MCF 10A (cell line): ENCODE measurements at regions not wholly inside any gene's neighbourhood (a gene's known extent, or its start where the extent isn't known, plus 50 kb on each side); places are given as distances from the start of the nearest gene placed in this dataset.

Experiments used
- BruUV-seq: library from RNA; stranded (reverse); fragments of 400-500 nt; replicated peaks from 2 replicates; lab custom pipeline; 2021; lab: Mats Ljungman, UMichigan
- CTCF ChIA-PET: fragments of 300-600 bp; sonication (Branson Sonifier 250); formaldehyde crosslinking; extraction: SDS; loops from one replicate; lab custom pipeline; 2021; ENCODE audit warnings: antibody characterized with exemption, inconsistent platforms; lab: Yijun Ruan, JAX
- POLR2A ChIA-PET: fragments of 300-600, 350-650 bp; sonication (Branson Sonifier 250); formaldehyde crosslinking; extraction: SDS; loops from one replicate; lab custom pipeline; 2020; ENCODE audit warnings: antibody characterized with exemption, inconsistent platforms; lab: Yijun Ruan, JAX
- DNase-seq: peaks from one replicate; pipeline ENCODE4 v3.0.0-alpha.2; 2018; ENCODE audit not compliant: unreplicated experiment
- H3K27ac Mint-ChIP-seq: one replicate; pipeline ENCODE4 v1.8.0; 2022; ENCODE audit warnings: mild to moderate bottlenecking, low read depth, mixed read lengths; ENCODE audit not compliant: unreplicated experiment
- H3K27me3 Mint-ChIP-seq: one replicate; pipeline ENCODE4 v1.8.0; 2022; ENCODE audit warnings: mixed read lengths; ENCODE audit not compliant: insufficient read depth, unreplicated experiment
- H3K36me3 Mint-ChIP-seq: one replicate; pipeline ENCODE4 v1.8.0; 2022; ENCODE audit warnings: mild to moderate bottlenecking, moderate library complexity, mixed read lengths; ENCODE audit not compliant: insufficient read depth, unreplicated experiment
- H3K4me1 Mint-ChIP-seq: one replicate; pipeline ENCODE4 v1.8.0; 2022; ENCODE audit warnings: mixed read lengths; ENCODE audit not compliant: insufficient read depth, unreplicated experiment
- H3K4me3 Mint-ChIP-seq: one replicate; pipeline ENCODE4 v1.8.0; 2022; ENCODE audit warnings: mild to moderate bottlenecking, moderate library complexity, mixed read lengths; ENCODE audit not compliant: unreplicated experiment
- H3K9me3 Mint-ChIP-seq: one replicate; pipeline ENCODE4 v1.8.0; 2022; ENCODE audit warnings: mixed read lengths; ENCODE audit not compliant: unreplicated experiment
- CTCF ChIP-seq: fragments of 200-600 bp; IDR thresholded peaks from one replicate; pipeline ENCODE4 v1.8.0; 2022; ENCODE audit warnings: antibody characterized with exemption, mild to moderate bottlenecking; ENCODE audit not compliant: unreplicated experiment
- intact Hi-C: fragments of 100-400 bp; cut with micrococcal nuclease; formaldehyde crosslinking; loops from 2 replicates; pipeline ENCODE4 v1.14.1; 2022

GRCh38 chr16:77077256-77077922 is 113.6 kb upstream of the MON1B start:
- ChIA-PET CTCF (interaction anchor here (0.6 kb wide), 2 partner anchors 708 to 1288 kb away, joined by 3 read pairs; no protein-coding TSS in a partner anchor), POLR2A (interaction anchor here (0.7 to 1.1 kb wide), 3 partner anchors 9 to 286 kb away, joined by 3 read pairs; no protein-coding TSS in a partner anchor)
- no peaks in the 10 kb centered on the region for H3K9me3 Mint-ChIP-seq
- BruUV-seq, result no TSS peak
- H3K36me3 Mint-ChIP-seq, result no peaks in the 10 kb centered on the region
- H3K4me3 Mint-ChIP-seq, result no peak overlapping the region
- TF ChIP-seq CTCF, result no peak
- intact Hi-C loops, result no loop called here
- H3K27me3 Mint-ChIP-seq, result no peaks in the 10 kb centered on the region
- H3K4me1 Mint-ChIP-seq, result no peaks in the 10 kb centered on the region
- no peak for DNase-seq
- H3K27ac Mint-ChIP-seq, result no peak overlapping the region

GRCh38 chr16:77085981-77086380 is 105.0 kb upstream of the MON1B start:
- Mint-ChIP-seq H3K4me3 (no peak overlapping the region), H3K9me3 (no peaks in the 10 kb centered on the region), H3K27ac (no peak overlapping the region), H3K4me1 (peaks cover 5% of the 10 kb centered on the region), H3K27me3 (no peaks in the 10 kb centered on the region), H3K36me3 (no peaks in the 10 kb centered on the region)
- TF ChIP-seq CTCF, result no peak
- ChIA-PET CTCF (no interaction called here), POLR2A (no interaction called here)
- no TSS peak for BruUV-seq
- intact Hi-C loops, result no loop called here
- no peak for DNase-seq

GRCh38 chr16:77090062-77090461 is 100.9 kb upstream of the MON1B start:
- no peak overlapping the region for H3K27ac Mint-ChIP-seq
- ChIA-PET POLR2A (interaction anchor here (0.6 kb wide), 1 partner anchor 489 kb away, joined by 3 read pairs; no protein-coding TSS in a partner anchor), CTCF (no interaction called here)
- H3K36me3 Mint-ChIP-seq, result no peaks in the 10 kb centered on the region
- no peak for DNase-seq
- BruUV-seq, result no TSS peak
- no peak overlapping the region for H3K4me3 Mint-ChIP-seq
- H3K27me3 Mint-ChIP-seq, result no peaks in the 10 kb centered on the region
- peaks cover 5% of the 10 kb centered on the region for H3K4me1 Mint-ChIP-seq
- no peak for TF ChIP-seq CTCF
- intact Hi-C loops, result no loop called here
- H3K9me3 Mint-ChIP-seq, result no peaks in the 10 kb centered on the region

GRCh38 chr16:77093309-77093708 is 97.7 kb upstream of the MON1B start:
- no peak for DNase-seq
- H3K4me1 Mint-ChIP-seq, result peaks cover 5% of the 10 kb centered on the region
- ChIA-PET POLR2A (interaction anchor here (0.6 to 1.4 kb wide), 2 partner anchors 11 to 362 kb away, joined by 3 to 4 read pairs; no protein-coding TSS in a partner anchor), CTCF (interaction anchor here (0.6 kb wide), 2 partner anchors 17 to 209 kb away, joined by 4 to 8 read pairs; no protein-coding TSS in a partner anchor)
- no peaks in the 10 kb centered on the region for H3K27me3 Mint-ChIP-seq
- TF ChIP-seq CTCF, result no peak
- H3K27ac Mint-ChIP-seq, result no peak overlapping the region
- no TSS peak for BruUV-seq
- H3K9me3 Mint-ChIP-seq, result no peaks in the 10 kb centered on the region
- no peak overlapping the region for H3K4me3 Mint-ChIP-seq
- no peaks in the 10 kb centered on the region for H3K36me3 Mint-ChIP-seq
- intact Hi-C loops, result no loop called here
